GM23338 (cell line): ENCODE measurements at regions not wholly inside any gene's neighbourhood (a gene's known extent, or its start where the extent isn't known, plus 50 kb on each side); places are given as distances from the start of the nearest gene placed in this dataset.

Experiments
- ATAC-seq: fragments of 200-7000 bp; cut with Tn5 transposase; 3 replicates; pipeline ENCODE4 v1.9.1; 2020
- DNase-seq: peaks from one replicate; pipeline ENCODE4 v3.0.0-alpha.2; 2015; ENCODE audit warnings: low spot score
- H2AFZ ChIP-seq: fragments of 200-600 bp; sonication (generic); 2 replicates; pipeline ENCODE4 v1.8.0; 2016; ENCODE audit warnings: antibody characterized with exemption, mild to moderate bottlenecking, moderate library complexity
- H3F3A ChIP-seq: fragments of 200-600 bp; sonication (generic); replicated peaks from 2 replicates; pipeline ENCODE4 v1.8.0; 2017; ENCODE audit warnings: antibody characterized with exemption, mixed run types, low read depth
- H3K27ac ChIP-seq: fragments of 200-600 bp; sonication (generic); 2 replicates; pipeline ENCODE4 v1.6.1; 2016; ENCODE audit warnings: low read depth
- H3K27me3 ChIP-seq: fragments of 200-600 bp; sonication (generic); 2 replicates; pipeline ENCODE4 v1.8.0; 2016; ENCODE audit warnings: mild to moderate bottlenecking, mixed run types, moderate library complexity; ENCODE audit not compliant: insufficient read depth
- H3K36me3 ChIP-seq: fragments of 200-600 bp; sonication (generic); 2 replicates; pipeline ENCODE4 v1.8.0; 2016; ENCODE audit warnings: mild to moderate bottlenecking; ENCODE audit not compliant: insufficient read depth
- H3K4me1 ChIP-seq: fragments of 200-600 bp; sonication (generic); 2 replicates; pipeline ENCODE4 v1.8.0; 2016; ENCODE audit warnings: mild to moderate bottlenecking, moderate library complexity; ENCODE audit not compliant: insufficient read depth
- H3K4me2 ChIP-seq: fragments of 200-600 bp; sonication (generic); 2 replicates; pipeline ENCODE4 v1.7.1; 2017; ENCODE audit warnings: mixed run types
- H3K4me3 ChIP-seq: fragments of 200-600 bp; sonication (generic); 2 replicates; pipeline ENCODE4 v1.6.1; 2016; ENCODE audit warnings: mixed run types
- H3K79me2 ChIP-seq: fragments of 200-600 bp; sonication (generic); replicated peaks from 2 replicates; pipeline ENCODE4 v1.8.0; 2017; ENCODE audit warnings: mild to moderate bottlenecking; ENCODE audit not compliant: insufficient read depth
- H3K9me2 ChIP-seq: fragments of 200-600 bp; sonication (generic); 2 replicates; pipeline ENCODE4 v1.8.0; 2017; ENCODE audit not compliant: insufficient read depth
- H4K20me1 ChIP-seq: fragments of 200-600 bp; sonication (generic); replicated peaks from 2 replicates; pipeline ENCODE4 v1.8.0; 2017; ENCODE audit warnings: mild to moderate bottlenecking; ENCODE audit not compliant: insufficient read depth
- H3K27ac Mint-ChIP-seq: 2 replicates; pipeline ENCODE4 v1.8.0; 2020; ENCODE audit warnings: inconsistent platforms, mild to moderate bottlenecking, moderate library complexity, mixed read lengths
- H3K27me3 Mint-ChIP-seq: 3 replicates; pipeline ENCODE4 v1.8.0; 2022; ENCODE audit warnings: low read depth, mild to moderate bottlenecking, moderate library complexity, mixed read lengths, inconsistent platforms; ENCODE audit not compliant: insufficient read depth, poor library complexity
- H3K36me3 Mint-ChIP-seq: 3 replicates; pipeline ENCODE4 v1.8.0; 2021; ENCODE audit warnings: low read depth, mild to moderate bottlenecking, inconsistent platforms, moderate library complexity, mixed read lengths
- H3K4me1 Mint-ChIP-seq: 3 replicates; pipeline ENCODE4 v1.8.0; 2020; ENCODE audit warnings: mild to moderate bottlenecking, inconsistent platforms, mixed read lengths
- H3K4me3 Mint-ChIP-seq: 3 replicates; pipeline ENCODE4 v1.8.0; 2021; ENCODE audit warnings: moderate library complexity, mild to moderate bottlenecking, inconsistent platforms, mixed read lengths
- H3K9me3 Mint-ChIP-seq: 3 replicates; pipeline ENCODE4 v1.8.0; 2020; ENCODE audit warnings: moderate library complexity, mild to moderate bottlenecking, inconsistent platforms, mixed read lengths
- CREB1 ChIP-seq: fragments of 250-450 bp; sonication (Bioruptor Pico); IDR thresholded peaks from 2 replicates; pipeline ENCODE4 v1.5.0; 2020; ENCODE audit warnings: low read depth, mild to moderate bottlenecking, moderate library complexity
- ETS1 ChIP-seq: IDR thresholded peaks from 2 replicates; pipeline ENCODE4 v1.6.1; 2016; ENCODE audit warnings: antibody characterized with exemption
- EZH2 ChIP-seq: fragments of 200-600 bp; sonication (generic); IDR thresholded peaks from one replicate; pipeline ENCODE4 v1.8.0; 2017; ENCODE audit warnings: antibody characterized with exemption, mild to moderate bottlenecking, low read depth; ENCODE audit not compliant: unreplicated experiment
- EZH2phosphoT487 ChIP-seq: fragments of 200-600 bp; sonication (generic); IDR thresholded peaks from one replicate; pipeline ENCODE4 v1.8.1; 2018; ENCODE audit warnings: antibody characterized with exemption; ENCODE audit not compliant: unreplicated experiment
- JUNB ChIP-seq: IDR thresholded peaks from one replicate; pipeline ENCODE4 v1.6.1; 2016; ENCODE audit warnings: antibody characterized with exemption; ENCODE audit not compliant: unreplicated experiment
- NANOG ChIP-seq: IDR thresholded peaks from 2 replicates; pipeline ENCODE4 v1.6.1; 2016; ENCODE audit warnings: antibody characterized with exemption, borderline replicate concordance
- POLR2AphosphoS5 ChIP-seq: IDR thresholded peaks from 2 replicates; pipeline ENCODE4 v1.6.1; 2016; ENCODE audit warnings: antibody characterized with exemption, low read depth
- REST ChIP-seq: IDR thresholded peaks from one replicate; pipeline ENCODE4 v1.6.1; 2018; ENCODE audit warnings: antibody characterized with exemption; ENCODE audit not compliant: unreplicated experiment
- ZNF114 ChIP-seq: fragments of 250-450 bp; sonication (Bioruptor Pico); IDR thresholded peaks from 2 replicates; pipeline ENCODE4 v1.5.0; 2020; ENCODE audit warnings: mild to moderate bottlenecking, moderate library complexity
- ZNF331 ChIP-seq: fragments of 250-450 bp; sonication (Bioruptor Pico); IDR thresholded peaks from 2 replicates; pipeline ENCODE4 v1.5.0; 2020; ENCODE audit warnings: low read depth, mild to moderate bottlenecking, moderate library complexity
- TF ChIP-seq, protein P1 (sequence below), 2 experiments: fragments of 200-600 bp in 1 of 2; sonication (generic) in 1 of 2; conservative IDR thresholded peaks; 2 replicates each; pipeline versions ENCODE4 v1.5.1 to v1.6.1; 2016 to 2017; ENCODE audit warnings: antibody characterized with exemption in 2 of 2, low read depth in 2 of 2, mild to moderate bottlenecking in 2 of 2, moderate library complexity in 1 of 2
- TF ChIP-seq, protein P2 (sequence below): fragments of 250-450 bp; sonication (Bioruptor Pico); IDR thresholded peaks from 2 replicates; pipeline ENCODE4 v1.5.0; 2020; ENCODE audit warnings: mild to moderate bottlenecking, moderate library complexity

DNA sequence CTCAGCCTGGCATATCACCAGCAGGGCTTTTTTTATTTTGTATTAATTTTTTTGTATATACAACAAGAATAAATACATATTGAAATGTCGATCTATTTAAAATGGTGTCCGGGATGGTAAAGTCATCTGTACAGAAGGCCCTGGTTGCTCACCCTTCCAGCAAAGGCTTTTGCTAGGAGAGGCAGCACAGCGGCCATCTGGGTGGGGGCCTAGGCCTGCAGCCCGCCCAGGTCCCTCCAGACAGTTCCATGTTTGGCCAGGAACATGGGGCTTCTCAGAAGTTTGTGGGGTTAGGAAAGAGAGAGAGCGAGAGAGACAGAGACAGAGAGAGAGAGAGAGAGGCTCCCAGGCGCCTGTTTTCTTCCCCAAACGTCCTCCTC, 152.6 kb upstream of the LYZL2 start:
- Histone ChIP-seq H3K27ac (no peak overlapping the region), H3K4me1 (peaks cover 7% of the 10 kb centered on the region), H3K36me3 (no peaks in the 10 kb centered on the region; the same call in 1 of the 2 replicates), H3K79me2 (no peaks in the 10 kb centered on the region), H3K4me2 (no peak overlapping the region), H4K20me1 (no peaks in the 10 kb centered on the region), H3K9me2 (no peaks in the 10 kb centered on the region), H3K4me3 (no peak overlapping the region), H3K27me3 (peaks cover 13% of the 10 kb centered on the region), H3F3A (peaks cover 3% of the 10 kb centered on the region; the same call in 1 of the 2 replicates), H2AFZ (no peak overlapping the region)
- Mint-ChIP-seq H3K9me3 (no peaks in the 10 kb centered on the region; the same call in 2 of the 3 replicates), H3K36me3 (no peaks in the 10 kb centered on the region; the same call in 2 of the 3 replicates), H3K4me3 (no peak overlapping the region), H3K4me1 (peaks cover 9% of the 10 kb centered on the region), H3K27ac (no peak overlapping the region), H3K27me3 (peaks cover 11% of the 10 kb centered on the region)
- ATAC-seq (no peak), DNase-seq (no peak)
- TF ChIP-seq ZNF331 (CRISPR knock-in tag): no peak
- TF ChIP-seq, protein P1, sequence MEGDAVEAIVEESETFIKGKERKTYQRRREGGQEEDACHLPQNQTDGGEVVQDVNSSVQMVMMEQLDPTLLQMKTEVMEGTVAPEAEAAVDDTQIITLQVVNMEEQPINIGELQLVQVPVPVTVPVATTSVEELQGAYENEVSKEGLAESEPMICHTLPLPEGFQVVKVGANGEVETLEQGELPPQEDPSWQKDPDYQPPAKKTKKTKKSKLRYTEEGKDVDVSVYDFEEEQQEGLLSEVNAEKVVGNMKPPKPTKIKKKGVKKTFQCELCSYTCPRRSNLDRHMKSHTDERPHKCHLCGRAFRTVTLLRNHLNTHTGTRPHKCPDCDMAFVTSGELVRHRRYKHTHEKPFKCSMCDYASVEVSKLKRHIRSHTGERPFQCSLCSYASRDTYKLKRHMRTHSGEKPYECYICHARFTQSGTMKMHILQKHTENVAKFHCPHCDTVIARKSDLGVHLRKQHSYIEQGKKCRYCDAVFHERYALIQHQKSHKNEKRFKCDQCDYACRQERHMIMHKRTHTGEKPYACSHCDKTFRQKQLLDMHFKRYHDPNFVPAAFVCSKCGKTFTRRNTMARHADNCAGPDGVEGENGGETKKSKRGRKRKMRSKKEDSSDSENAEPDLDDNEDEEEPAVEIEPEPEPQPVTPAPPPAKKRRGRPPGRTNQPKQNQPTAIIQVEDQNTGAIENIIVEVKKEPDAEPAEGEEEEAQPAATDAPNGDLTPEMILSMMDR (conservative IDR thresholded peaks at IDR 0.05; ENCODE audit: low read depth in 2 of 2): no peak
- TF ChIP-seq CREB1: no peak
- no peak for TF ChIP-seq ZNF114
- no peak for TF ChIP-seq EZH2phosphoT487
- TF ChIP-seq REST: no peak
- no peak for TF ChIP-seq EZH2
- TF ChIP-seq ETS1: no peak
- TF ChIP-seq, protein P2, sequence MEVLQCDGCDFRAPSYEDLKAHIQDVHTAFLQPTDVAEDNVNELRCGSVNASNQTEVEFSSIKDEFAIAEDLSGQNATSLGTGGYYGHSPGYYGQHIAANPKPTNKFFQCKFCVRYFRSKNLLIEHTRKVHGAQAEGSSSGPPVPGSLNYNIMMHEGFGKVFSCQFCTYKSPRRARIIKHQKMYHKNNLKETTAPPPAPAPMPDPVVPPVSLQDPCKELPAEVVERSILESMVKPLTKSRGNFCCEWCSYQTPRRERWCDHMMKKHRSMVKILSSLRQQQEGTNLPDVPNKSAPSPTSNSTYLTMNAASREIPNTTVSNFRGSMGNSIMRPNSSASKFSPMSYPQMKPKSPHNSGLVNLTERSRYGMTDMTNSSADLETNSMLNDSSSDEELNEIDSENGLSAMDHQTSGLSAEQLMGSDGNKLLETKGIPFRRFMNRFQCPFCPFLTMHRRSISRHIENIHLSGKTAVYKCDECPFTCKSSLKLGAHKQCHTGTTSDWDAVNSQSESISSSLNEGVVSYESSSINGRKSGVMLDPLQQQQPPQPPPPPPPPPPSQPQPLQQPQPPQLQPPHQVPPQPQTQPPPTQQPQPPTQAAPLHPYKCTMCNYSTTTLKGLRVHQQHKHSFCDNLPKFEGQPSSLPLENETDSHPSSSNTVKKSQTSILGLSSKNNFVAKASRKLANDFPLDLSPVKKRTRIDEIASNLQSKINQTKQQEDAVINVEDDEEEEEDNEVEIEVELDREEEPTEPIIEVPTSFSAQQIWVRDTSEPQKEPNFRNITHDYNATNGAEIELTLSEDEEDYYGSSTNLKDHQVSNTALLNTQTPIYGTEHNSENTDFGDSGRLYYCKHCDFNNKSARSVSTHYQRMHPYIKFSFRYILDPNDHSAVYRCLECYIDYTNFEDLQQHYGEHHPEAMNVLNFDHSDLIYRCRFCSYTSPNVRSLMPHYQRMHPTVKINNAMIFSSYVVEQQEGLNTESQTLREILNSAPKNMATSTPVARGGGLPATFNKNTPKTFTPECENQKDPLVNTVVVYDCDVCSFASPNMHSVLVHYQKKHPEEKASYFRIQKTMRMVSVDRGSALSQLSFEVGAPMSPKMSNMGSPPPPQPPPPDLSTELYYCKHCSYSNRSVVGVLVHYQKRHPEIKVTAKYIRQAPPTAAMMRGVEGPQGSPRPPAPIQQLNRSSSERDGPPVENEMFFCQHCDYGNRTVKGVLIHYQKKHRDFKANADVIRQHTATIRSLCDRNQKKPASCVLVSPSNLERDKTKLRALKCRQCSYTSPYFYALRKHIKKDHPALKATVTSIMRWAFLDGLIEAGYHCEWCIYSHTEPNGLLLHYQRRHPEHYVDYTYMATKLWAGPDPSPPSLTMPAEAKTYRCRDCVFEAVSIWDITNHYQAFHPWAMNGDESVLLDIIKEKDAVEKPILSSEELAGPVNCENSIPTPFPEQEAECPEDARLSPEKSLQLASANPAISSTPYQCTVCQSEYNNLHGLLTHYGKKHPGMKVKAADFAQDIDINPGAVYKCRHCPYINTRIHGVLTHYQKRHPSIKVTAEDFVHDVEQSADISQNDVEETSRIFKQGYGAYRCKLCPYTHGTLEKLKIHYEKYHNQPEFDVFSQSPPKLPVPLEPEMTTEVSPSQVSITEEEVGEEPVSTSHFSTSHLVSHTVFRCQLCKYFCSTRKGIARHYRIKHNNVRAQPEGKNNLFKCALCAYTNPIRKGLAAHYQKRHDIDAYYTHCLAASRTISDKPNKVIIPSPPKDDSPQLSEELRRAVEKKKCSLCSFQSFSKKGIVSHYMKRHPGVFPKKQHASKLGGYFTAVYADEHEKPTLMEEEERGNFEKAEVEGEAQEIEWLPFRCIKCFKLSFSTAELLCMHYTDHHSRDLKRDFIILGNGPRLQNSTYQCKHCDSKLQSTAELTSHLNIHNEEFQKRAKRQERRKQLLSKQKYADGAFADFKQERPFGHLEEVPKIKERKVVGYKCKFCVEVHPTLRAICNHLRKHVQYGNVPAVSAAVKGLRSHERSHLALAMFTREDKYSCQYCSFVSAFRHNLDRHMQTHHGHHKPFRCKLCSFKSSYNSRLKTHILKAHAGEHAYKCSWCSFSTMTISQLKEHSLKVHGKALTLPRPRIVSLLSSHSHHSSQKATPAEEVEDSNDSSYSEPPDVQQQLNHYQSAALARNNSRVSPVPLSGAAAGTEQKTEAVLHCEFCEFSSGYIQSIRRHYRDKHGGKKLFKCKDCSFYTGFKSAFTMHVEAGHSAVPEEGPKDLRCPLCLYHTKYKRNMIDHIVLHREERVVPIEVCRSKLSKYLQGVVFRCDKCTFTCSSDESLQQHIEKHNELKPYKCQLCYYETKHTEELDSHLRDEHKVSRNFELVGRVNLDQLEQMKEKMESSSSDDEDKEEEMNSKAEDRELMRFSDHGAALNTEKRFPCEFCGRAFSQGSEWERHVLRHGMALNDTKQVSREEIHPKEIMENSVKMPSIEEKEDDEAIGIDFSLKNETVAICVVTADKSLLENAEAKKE (CRISPR knock-in tag): no peak
- TF ChIP-seq JUNB: no peak
- TF ChIP-seq POLR2AphosphoS5: no peak
- TF ChIP-seq NANOG: no peak
